IMR-90 (cell line): ENCODE measurements at regions not wholly inside any gene's neighbourhood (a gene's known extent, or its start where the extent isn't known, plus 50 kb on each side); places are given as distances from the start of the nearest gene placed in this dataset.

Experiments used
- ATAC-seq: fragments of 200-7000 bp; cut with Tn5 transposase; 2 replicates; pipeline ENCODE4 v1.9.1; 2020; ENCODE audit warnings: low read depth, mild to moderate bottlenecking, moderate library complexity
- BruUV-seq: library from RNA; stranded (reverse); fragments of 400-500 nt; replicated peaks from 2 replicates; lab custom pipeline; 2021; lab: Mats Ljungman, UMichigan
- CTCF ChIA-PET: fragments of 300-600 bp; formaldehyde crosslinking; extraction: SDS; loops from one replicate; lab custom pipeline; 2021; ENCODE audit warnings: antibody characterized with exemption; lab: Yijun Ruan, JAX
- POLR2A ChIA-PET: fragments of 300-600 bp; sonication (Branson Sonifier 250); formaldehyde crosslinking; loops from one replicate; lab custom pipeline; 2022; ENCODE audit warnings: antibody characterized with exemption; ENCODE audit not compliant: unreplicated experiment; lab: Charles Lee
- DNase-seq: peaks from one replicate; pipeline ENCODE4 v3.0.0; 2013
- H2AFZ ChIP-seq: replicated peaks from 2 replicates; pipeline ENCODE3; 2013; ENCODE audit warnings: low read length, mild to moderate bottlenecking; ENCODE audit not compliant: poor library complexity
- H2AK5ac ChIP-seq: 2 replicates; pipeline ENCODE4 v1.6.1; 2013; ENCODE audit warnings: low read depth, low read length, inconsistent platforms
- H2AK9ac ChIP-seq: replicated peaks from 2 replicates; pipeline ENCODE3; 2013; ENCODE audit warnings: mild to moderate bottlenecking, low read depth, low read length, moderate library complexity; ENCODE audit not compliant: poor library complexity
- H2BK120ac ChIP-seq: 2 replicates; pipeline ENCODE4 v1.6.1; 2013; ENCODE audit warnings: low read depth, low read length, inconsistent platforms
- H2BK15ac ChIP-seq: 3 replicates; pipeline ENCODE4 v1.6.1; 2013; ENCODE audit warnings: low read depth, low read length, inconsistent platforms
- H2BK20ac ChIP-seq: 2 replicates; pipeline ENCODE4 v1.6.1; 2013; ENCODE audit warnings: low read depth, mild to moderate bottlenecking, inconsistent platforms, low read length, moderate library complexity
- H2BK5ac ChIP-seq: 2 replicates; pipeline ENCODE4 v1.6.1; 2013; ENCODE audit warnings: mild to moderate bottlenecking, low read depth, low read length, inconsistent platforms; ENCODE audit not compliant: poor library complexity, severe bottlenecking
- H3K14ac ChIP-seq: replicated peaks from 2 replicates; pipeline ENCODE4 v1.6.1; 2013; ENCODE audit warnings: low read depth, low read length, inconsistent platforms
- H3K18ac ChIP-seq: 2 replicates; pipeline ENCODE4 v1.6.1; 2013; ENCODE audit warnings: low read depth, low read length, control low read depth
- H3K23ac ChIP-seq: 2 replicates; pipeline ENCODE4 v1.6.1; 2013; ENCODE audit warnings: low read depth, low read length, inconsistent platforms
- H3K27ac ChIP-seq: 2 replicates; pipeline ENCODE4 v1.5.1; 2013; ENCODE audit warnings: mild to moderate bottlenecking, control low read depth, low read length; ENCODE audit not compliant: insufficient read depth
- H3K27me3 ChIP-seq: 2 replicates; pipeline ENCODE4 v1.6.1; 2013; ENCODE audit warnings: low read length; ENCODE audit not compliant: control insufficient read depth, insufficient read depth
- H3K36me3 ChIP-seq: 2 replicates; pipeline ENCODE4 v1.6.1; 2013; ENCODE audit warnings: low read length, mixed read lengths; ENCODE audit not compliant: control insufficient read depth, insufficient read depth
- H3K4ac ChIP-seq: 2 replicates; pipeline ENCODE4 v1.6.1; 2013; ENCODE audit warnings: low read depth, low read length, inconsistent platforms
- H3K4me1 ChIP-seq: 2 replicates; pipeline ENCODE4 v1.6.1; 2013; ENCODE audit warnings: low read length, mixed read lengths; ENCODE audit not compliant: control insufficient read depth, insufficient read depth
- H3K4me2 ChIP-seq: 2 replicates; pipeline ENCODE4 v1.6.1; 2013; ENCODE audit warnings: low read depth, mild to moderate bottlenecking, control low read depth, low read length, moderate library complexity
- H3K4me3 ChIP-seq: 2 replicates; pipeline ENCODE4 v1.5.1; 2013; ENCODE audit warnings: low read depth, mild to moderate bottlenecking, control low read depth, low read length, moderate library complexity; ENCODE audit not compliant: insufficient read depth
- H3K56ac ChIP-seq: 2 replicates; pipeline ENCODE4 v1.6.1; 2013; ENCODE audit warnings: low read length, inconsistent platforms; ENCODE audit not compliant: insufficient read depth; ENCODE audit errors: extremely low read depth
- H3K79me1 ChIP-seq, 2 experiments: 2 replicates each; pipeline ENCODE4 v1.6.1; 2013; ENCODE audit warnings: low read length in 2 of 2, inconsistent platforms in 1 of 2, low read depth in 1 of 2
- H3K9ac ChIP-seq: 2 replicates; pipeline ENCODE4 v1.6.1; 2013; ENCODE audit warnings: low read depth, low read length, control low read depth
- H3K9me1 ChIP-seq: 2 replicates; pipeline ENCODE4 v1.6.1; 2013; ENCODE audit warnings: low read length, inconsistent platforms; ENCODE audit not compliant: insufficient read depth
- H3K9me3 ChIP-seq: 2 replicates; pipeline ENCODE4 v1.6.1; 2013; ENCODE audit warnings: low read length; ENCODE audit not compliant: control insufficient read depth, insufficient read depth
- H4K20me1 ChIP-seq: 2 replicates; pipeline ENCODE4 v1.6.1; 2013; ENCODE audit warnings: low read length, inconsistent platforms; ENCODE audit not compliant: insufficient read depth
- H4K5ac ChIP-seq: 2 replicates; pipeline ENCODE4 v1.6.1; 2013; ENCODE audit warnings: mild to moderate bottlenecking, low read depth, low read length, control low read depth
- H4K8ac ChIP-seq, 2 experiments: 2 replicates each; pipeline ENCODE4 v1.6.1; 2013; ENCODE audit warnings: low read depth in 2 of 2, low read length in 2 of 2, control low read depth in 1 of 2, inconsistent platforms in 1 of 2
- H4K91ac ChIP-seq: 2 replicates; pipeline ENCODE4 v1.6.1; 2013; ENCODE audit warnings: low read depth, low read length, inconsistent platforms; ENCODE audit not compliant: insufficient read depth
- CHD1 ChIP-seq: IDR thresholded peaks from 2 replicates; pipeline ENCODE4 v1.6.1; 2012; ENCODE audit warnings: low read depth, low read length, improper control_type of control experiment
- MAFK ChIP-seq: IDR thresholded peaks from 2 replicates; pipeline ENCODE4 v1.6.1; 2012; ENCODE audit warnings: low read depth, low read length, improper control_type of control experiment
- RFX5 ChIP-seq: IDR thresholded peaks from 2 replicates; pipeline ENCODE4 v1.8.0; 2012; ENCODE audit warnings: low read depth, mild to moderate bottlenecking, low read length, moderate library complexity
- WGBS, 2 experiments: methylation state at CpG; one replicate each; pipeline versions ENCODE4 v1.1.5 to v1.1.7; 2013; ENCODE audit warnings: missing lambda C conversion rate in 2 of 2; ENCODE audit not compliant: insufficient read length in 1 of 2; ENCODE audit errors: extremely low coverage in 2 of 2; 5-methylcytosine and 5-hydroxymethylcytosine counted together
- dilution Hi-C: fragments of 300-500 bp; cut with HindIII; formaldehyde crosslinking; loops from one replicate; pipeline ENCODE4 v1.14.3; 2018; ENCODE audit warnings: low sequenced_read_pairs; ENCODE audit not compliant: unreplicated experiment
- in situ Hi-C: fragments of 300-500 bp; cut with MboI; formaldehyde crosslinking; loops from 3 replicates; pipeline ENCODE4 v1.14.3; 2019; ENCODE audit warnings: low sequenced_read_pairs, inconsistent platforms, mixed read lengths
- intact Hi-C: fragments of 100-400 bp; cut with micrococcal nuclease; formaldehyde crosslinking; loops from 2 replicates; pipeline ENCODE4 v1.10.0; 2022

DNA sequence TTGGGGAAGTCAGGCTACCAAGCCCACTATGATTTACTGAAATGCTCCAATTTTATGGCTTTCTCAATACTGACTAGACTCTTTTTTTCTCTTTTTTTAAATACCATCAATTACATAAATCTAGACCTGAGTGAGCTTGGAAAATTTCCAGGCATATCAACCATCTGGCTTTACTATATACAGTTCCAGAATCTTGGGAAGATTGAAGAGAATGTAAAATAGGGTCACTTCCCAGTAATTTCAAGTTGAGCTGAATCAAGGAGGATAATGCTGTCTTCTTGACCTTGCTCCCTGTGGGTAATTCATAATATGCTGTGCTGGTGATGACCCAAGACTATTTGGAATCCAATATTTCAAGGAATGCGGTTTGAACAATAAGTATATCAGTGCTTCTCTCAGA is 108.1 kb downstream of the MAP3K21 start:
- Histone ChIP-seq H2AK5ac (no peak overlapping the region), H4K8ac (no peak overlapping the region), H3K9me1 (no peaks in the 10 kb centered on the region), H3K14ac (no peak overlapping the region), H3K4me1 (no peaks in the 10 kb centered on the region), H2AFZ (no peak overlapping the region), H4K91ac (no peak overlapping the region), H3K18ac (no peak overlapping the region), H2BK15ac (no peak overlapping the region), H3K23ac (no peak overlapping the region), H3K79me1 (no peaks in the 10 kb centered on the region), H4K20me1 (no peaks in the 10 kb centered on the region), H3K4me3 (no peak overlapping the region), H4K5ac (no peak overlapping the region), H2BK120ac (no peak overlapping the region), H3K36me3 (no peaks in the 10 kb centered on the region), H3K27me3 (no peaks in the 10 kb centered on the region), H2AK9ac (no peak overlapping the region), H2BK20ac (no peak overlapping the region), H3K9me3 (peaks cover 2% of the 10 kb centered on the region; the same call in 1 of the 2 replicates), H3K4ac (no peak overlapping the region), H3K9ac (no peak overlapping the region), H3K27ac (no peak overlapping the region), H3K56ac (no peak overlapping the region), H3K4me2 (no peak overlapping the region), H2BK5ac (no peak overlapping the region)
- no peak for DNase-seq
- WGBS, 2 experiments, result no CpG with 5 or more reads among the region's 1 CpG
- ATAC-seq, result no peak
- TF ChIP-seq MAFK, result no peak
- TF ChIP-seq CHD1, result no peak
- TF ChIP-seq RFX5, result no peak
- intact Hi-C loops, result no loop called here
- CTCF ChIA-PET, result no interaction called here
- POLR2A ChIA-PET, result no interaction called here
- BruUV-seq, result no TSS peak
- in situ Hi-C loops, result no loop called here
- dilution Hi-C loops, result no loop called here
